ENCODE measurements at regions not wholly inside any gene's neighbourhood (a gene's known extent, or its start where the extent isn't known, plus 50 kb on each side); places are given as distances from the start of the nearest gene placed in this dataset.
"Not testable (repeated sequence)": the region's sequence is repeated elsewhere in the genome, so short reads cannot be mapped to it uniquely, and the experiment has no call there.

DNA sequence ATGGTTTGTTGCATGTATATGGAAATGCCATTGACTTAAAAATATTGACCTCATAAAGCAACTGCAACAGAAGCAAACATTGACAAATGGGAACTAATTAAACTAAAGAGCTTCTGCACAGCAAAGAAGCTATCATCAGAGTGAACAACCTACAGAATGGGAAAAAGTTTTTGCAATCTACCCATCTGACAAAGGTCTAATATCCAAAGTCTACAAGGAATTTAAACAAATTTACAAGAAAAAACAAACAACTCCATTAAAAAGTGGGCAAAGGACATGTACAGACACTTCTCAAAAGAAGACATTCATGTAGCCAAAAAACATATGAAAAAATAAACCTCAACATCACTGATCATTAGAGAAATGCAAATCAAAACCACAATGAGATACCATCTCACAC, 99.7 kb upstream of the ARG1 start:
- TF ChIP-seq, protein P1, sequence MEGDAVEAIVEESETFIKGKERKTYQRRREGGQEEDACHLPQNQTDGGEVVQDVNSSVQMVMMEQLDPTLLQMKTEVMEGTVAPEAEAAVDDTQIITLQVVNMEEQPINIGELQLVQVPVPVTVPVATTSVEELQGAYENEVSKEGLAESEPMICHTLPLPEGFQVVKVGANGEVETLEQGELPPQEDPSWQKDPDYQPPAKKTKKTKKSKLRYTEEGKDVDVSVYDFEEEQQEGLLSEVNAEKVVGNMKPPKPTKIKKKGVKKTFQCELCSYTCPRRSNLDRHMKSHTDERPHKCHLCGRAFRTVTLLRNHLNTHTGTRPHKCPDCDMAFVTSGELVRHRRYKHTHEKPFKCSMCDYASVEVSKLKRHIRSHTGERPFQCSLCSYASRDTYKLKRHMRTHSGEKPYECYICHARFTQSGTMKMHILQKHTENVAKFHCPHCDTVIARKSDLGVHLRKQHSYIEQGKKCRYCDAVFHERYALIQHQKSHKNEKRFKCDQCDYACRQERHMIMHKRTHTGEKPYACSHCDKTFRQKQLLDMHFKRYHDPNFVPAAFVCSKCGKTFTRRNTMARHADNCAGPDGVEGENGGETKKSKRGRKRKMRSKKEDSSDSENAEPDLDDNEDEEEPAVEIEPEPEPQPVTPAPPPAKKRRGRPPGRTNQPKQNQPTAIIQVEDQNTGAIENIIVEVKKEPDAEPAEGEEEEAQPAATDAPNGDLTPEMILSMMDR (conservative IDR thresholded peaks at IDR 0.05; ENCODE audit: low read depth, low read length): not testable (repeated sequence)
- TF ChIP-seq EZH2 (IDR thresholded peaks at IDR 0.05; ENCODE audit: borderline replicate concordance, low read depth, low read length, poor library complexity, severe bottlenecking): not testable (repeated sequence)

Data from A673 (cell line).